NCI-H2171 (cell line): ENCODE measurements at regions not wholly inside any gene's neighbourhood (a gene's known extent, or its start where the extent isn't known, plus 50 kb on each side); places are given as distances from the start of the nearest gene placed in this dataset.

ENCODE experiments used
- DNase-seq: peaks from one replicate; lab custom pipeline; 2025; lab: John Stamatoyannopoulos, UW

- DNase-seq: no peak
Observed at GRCh38 chr7:15855525-15856109, 169.1 kb upstream of the MEOX2 start.

- DNase-seq: no peak
Observed at GRCh38 chr7:15854841-15855524, 168.5 kb upstream of the MEOX2 start.

GRCh38 chr7:15853832-15854470 lies 167.5 kb upstream of the MEOX2 start:
- no peak for DNase-seq

GRCh38 chr7:15851201-15851600 lies 164.7 kb upstream of the MEOX2 start:
- DNase-seq: no peak

- DNase-seq: no peak
Observed at GRCh38 chr7:15848901-15849300, 162.4 kb upstream of the MEOX2 start.

GRCh38 chr7:15848362-15848761 lies 161.9 kb upstream of the MEOX2 start:
- DNase-seq: no peak

- no peak for DNase-seq
Observed at GRCh38 chr7:15845868-15846267, 159.4 kb upstream of the MEOX2 start.

GRCh38 chr7:15845461-15845860 lies 159.0 kb upstream of the MEOX2 start:
- no peak for DNase-seq

GRCh38 chr7:15839416-15840100 lies 153.1 kb upstream of the MEOX2 start:
- DNase-seq: peak; percentile 91

- no peak for DNase-seq
Observed at GRCh38 chr7:15838265-15838664, 151.8 kb upstream of the MEOX2 start.

- no peak for DNase-seq
Observed at GRCh38 chr7:15837306-15837950, 150.9 kb upstream of the MEOX2 start.

- DNase-seq: no peak
Observed at GRCh38 chr7:15836651-15837050, 150.2 kb upstream of the MEOX2 start.

- no peak for DNase-seq
Observed at GRCh38 chr7:15836041-15836440, 149.6 kb upstream of the MEOX2 start.

GRCh38 chr7:15834446-15834845 lies 148.0 kb upstream of the MEOX2 start:
- no peak for DNase-seq

- DNase-seq: no peak
Observed at GRCh38 chr7:15832996-15833395, 146.5 kb upstream of the MEOX2 start.

GRCh38 chr7:15831606-15832005 lies 145.1 kb upstream of the MEOX2 start:
- DNase-seq: no peak

- DNase-seq: no peak
Observed at GRCh38 chr7:15829691-15830090, 143.2 kb upstream of the MEOX2 start.

GRCh38 chr7:15828881-15829280 lies 142.4 kb upstream of the MEOX2 start:
- DNase-seq: no peak

- DNase-seq: no peak
Observed at GRCh38 chr7:15821484-15822427, 135.3 kb upstream of the MEOX2 start.

GRCh38 chr7:15820319-15820718 lies 133.8 kb upstream of the MEOX2 start:
- no peak for DNase-seq

- DNase-seq: no peak
Observed at GRCh38 chr7:15816835-15817426, 130.4 kb upstream of the MEOX2 start.
